ENCODE measurements at regions not wholly inside any gene's neighbourhood (a gene's known extent, or its start where the extent isn't known, plus 50 kb on each side); places are given as distances from the start of the nearest gene placed in this dataset.

- H3K79me2 ChIP-seq (ENCODE audit: insufficient read depth, low read length): no peaks in the 10 kb centered on the region
- no peaks in the 10 kb centered on the region for H3K9me2 ChIP-seq (replicated peaks; ENCODE audit: low read depth, low read length)
- no peak for TF ChIP-seq CTCF (conservative IDR thresholded peaks at IDR 0.05; ENCODE audit: low read length)
- no peaks in the 10 kb centered on the region for H3K9me3 ChIP-seq (ENCODE audit: insufficient read depth, low read depth, low read length)
- H3K4me2 ChIP-seq (ENCODE audit: low read depth, low read length, poor library complexity, severe bottlenecking): no peak overlapping the region
- no peaks in the 10 kb centered on the region for H3K4me1 ChIP-seq (ENCODE audit: insufficient read depth, low read length, poor library complexity, severe bottlenecking)
- no peak overlapping the region for H3K9ac ChIP-seq (ENCODE audit: low read depth, low read length, poor library complexity, severe bottlenecking)
- H3K27me3 ChIP-seq (ENCODE audit: insufficient read depth, low read length, poor library complexity, severe bottlenecking): no peaks in the 10 kb centered on the region
- no peaks in the 10 kb centered on the region for H4K20me1 ChIP-seq (ENCODE audit: insufficient read depth, low read length, poor library complexity, severe bottlenecking)
- no peak overlapping the region for H3K4me3 ChIP-seq (ENCODE audit: low read length, poor library complexity, severe bottlenecking)
- no peak overlapping the region for H2AFZ ChIP-seq (ENCODE audit: low read length)
- no peaks in the 10 kb centered on the region for H3K36me3 ChIP-seq (ENCODE audit: insufficient read depth, low read length)
- H3F3A ChIP-seq (ENCODE audit: low read depth): no peaks in the 10 kb centered on the region
These were observed 157.6 kb upstream of the PDE3A start for GRCh38 chr12:20210621-20211215.

GRCh38 chr12:20211541-20211940, 156.8 kb upstream of the PDE3A start:
- no peaks in the 10 kb centered on the region for H3K79me2 ChIP-seq (ENCODE audit: insufficient read depth, low read length)
- no peaks in the 10 kb centered on the region for H4K20me1 ChIP-seq (ENCODE audit: insufficient read depth, low read length, poor library complexity, severe bottlenecking)
- no peaks in the 10 kb centered on the region for H3K9me2 ChIP-seq (replicated peaks; ENCODE audit: low read depth, low read length)
- H3K4me2 ChIP-seq (ENCODE audit: low read depth, low read length, poor library complexity, severe bottlenecking): no peak overlapping the region
- no peaks in the 10 kb centered on the region for H3K36me3 ChIP-seq (ENCODE audit: insufficient read depth, low read length)
- H3K9me3 ChIP-seq (ENCODE audit: insufficient read depth, low read depth, low read length): no peaks in the 10 kb centered on the region
- TF ChIP-seq EZH2phosphoT487 (IDR thresholded peaks at IDR 0.05; ENCODE audit: borderline replicate concordance): no peak
- no peak for TF ChIP-seq CTCF (conservative IDR thresholded peaks at IDR 0.05; ENCODE audit: low read length)
- H3K4me3 ChIP-seq (ENCODE audit: low read length, poor library complexity, severe bottlenecking): no peak overlapping the region
- H3K4me1 ChIP-seq (ENCODE audit: insufficient read depth, low read length, poor library complexity, severe bottlenecking): no peaks in the 10 kb centered on the region
- H3K9ac ChIP-seq (ENCODE audit: low read depth, low read length, poor library complexity, severe bottlenecking): no peak overlapping the region
- no peak overlapping the region for H2AFZ ChIP-seq (ENCODE audit: low read length)
- H3F3A ChIP-seq (ENCODE audit: low read depth): no peaks in the 10 kb centered on the region
- no peaks in the 10 kb centered on the region for H3K27me3 ChIP-seq (ENCODE audit: insufficient read depth, low read length, poor library complexity, severe bottlenecking)

- Histone ChIP-seq H3K79me2 (ENCODE audit: insufficient read depth, low read length) (no peaks in the 10 kb centered on the region), H3K36me3 (ENCODE audit: insufficient read depth, low read length) (no peaks in the 10 kb centered on the region), H4K20me1 (ENCODE audit: insufficient read depth, low read length, poor library complexity, severe bottlenecking) (no peaks in the 10 kb centered on the region)
These were observed 156.3 kb upstream of the PDE3A start for GRCh38 chr12:20211981-20212421.

More at GRCh38 chr12:20211981-20212421, 156.3 kb upstream of the PDE3A start:
- Histone ChIP-seq H3K4me1 (ENCODE audit: insufficient read depth, low read length, poor library complexity, severe bottlenecking) (no peaks in the 10 kb centered on the region), H3K9me3 (ENCODE audit: insufficient read depth, low read depth, low read length) (no peaks in the 10 kb centered on the region), H3K4me2 (ENCODE audit: low read depth, low read length, poor library complexity, severe bottlenecking) (no peak overlapping the region), H3K27me3 (ENCODE audit: insufficient read depth, low read length, poor library complexity, severe bottlenecking) (no peaks in the 10 kb centered on the region), H3K4me3 (ENCODE audit: low read length, poor library complexity, severe bottlenecking) (no peak overlapping the region), H3K9ac (ENCODE audit: low read depth, low read length, poor library complexity, severe bottlenecking) (no peak overlapping the region), H3F3A (ENCODE audit: low read depth) (no peaks in the 10 kb centered on the region), H2AFZ (ENCODE audit: low read length) (no peak overlapping the region), H3K9me2 (replicated peaks; ENCODE audit: low read depth, low read length) (no peaks in the 10 kb centered on the region)
- TF ChIP-seq CTCF (conservative IDR thresholded peaks at IDR 0.05; ENCODE audit: low read length) (no peak), EZH2phosphoT487 (IDR thresholded peaks at IDR 0.05; ENCODE audit: borderline replicate concordance) (no peak)
